Activated CD8-positive, alpha-beta T cell treated with anti-CD3 and anti-CD28 coated beads, Interleukin-2, amount 10 ng/mL, durations not matched to agents 7 days and 5 days (primary cell): ENCODE measurements at regions not wholly inside any gene's neighbourhood (a gene's known extent, or its start where the extent isn't known, plus 50 kb on each side); places are given as distances from the start of the nearest gene placed in this dataset.

Experiments
- ATAC-seq: fragments of 150-1000 bp; cut with Tn5 transposase; one replicate; pipeline ENCODE4 v1.10.0; 2021; ENCODE audit warnings: moderate library complexity
- CTCF ChIA-PET: fragments of 350-600 bp; sonication (Branson Sonifier 250); formaldehyde crosslinking; loops from one replicate; lab custom pipeline; 2021; ENCODE audit warnings: antibody characterized with exemption; lab: Charles Lee
- POLR2A ChIA-PET: fragments of 350-600 bp; sonication (Branson Sonifier 250); formaldehyde crosslinking; loops from one replicate; lab custom pipeline; 2021; ENCODE audit warnings: antibody characterized with exemption; lab: Charles Lee
- DNase-seq: peaks from one replicate; pipeline ENCODE4 v3.0.0-alpha.2; 2020
- H3K27ac Mint-ChIP-seq: one replicate; pipeline ENCODE4 v1.8.0; 2021; ENCODE audit warnings: mild to moderate bottlenecking, mixed read lengths
- H3K27me3 Mint-ChIP-seq: one replicate; pipeline ENCODE4 v1.8.0; 2021; ENCODE audit warnings: low read depth, mixed read lengths
- H3K36me3 Mint-ChIP-seq: one replicate; pipeline ENCODE4 v1.8.0; 2021; ENCODE audit warnings: low read depth, mixed read lengths
- H3K4me1 Mint-ChIP-seq: one replicate; pipeline ENCODE4 v1.8.0; 2021; ENCODE audit warnings: low read depth, mixed read lengths
- H3K4me3 Mint-ChIP-seq: one replicate; pipeline ENCODE4 v1.8.0; 2021; ENCODE audit warnings: mild to moderate bottlenecking, mixed read lengths
- H3K9me3 Mint-ChIP-seq: one replicate; pipeline ENCODE4 v1.8.0; 2022; ENCODE audit warnings: mixed read lengths; ENCODE audit not compliant: insufficient read depth

DNA sequence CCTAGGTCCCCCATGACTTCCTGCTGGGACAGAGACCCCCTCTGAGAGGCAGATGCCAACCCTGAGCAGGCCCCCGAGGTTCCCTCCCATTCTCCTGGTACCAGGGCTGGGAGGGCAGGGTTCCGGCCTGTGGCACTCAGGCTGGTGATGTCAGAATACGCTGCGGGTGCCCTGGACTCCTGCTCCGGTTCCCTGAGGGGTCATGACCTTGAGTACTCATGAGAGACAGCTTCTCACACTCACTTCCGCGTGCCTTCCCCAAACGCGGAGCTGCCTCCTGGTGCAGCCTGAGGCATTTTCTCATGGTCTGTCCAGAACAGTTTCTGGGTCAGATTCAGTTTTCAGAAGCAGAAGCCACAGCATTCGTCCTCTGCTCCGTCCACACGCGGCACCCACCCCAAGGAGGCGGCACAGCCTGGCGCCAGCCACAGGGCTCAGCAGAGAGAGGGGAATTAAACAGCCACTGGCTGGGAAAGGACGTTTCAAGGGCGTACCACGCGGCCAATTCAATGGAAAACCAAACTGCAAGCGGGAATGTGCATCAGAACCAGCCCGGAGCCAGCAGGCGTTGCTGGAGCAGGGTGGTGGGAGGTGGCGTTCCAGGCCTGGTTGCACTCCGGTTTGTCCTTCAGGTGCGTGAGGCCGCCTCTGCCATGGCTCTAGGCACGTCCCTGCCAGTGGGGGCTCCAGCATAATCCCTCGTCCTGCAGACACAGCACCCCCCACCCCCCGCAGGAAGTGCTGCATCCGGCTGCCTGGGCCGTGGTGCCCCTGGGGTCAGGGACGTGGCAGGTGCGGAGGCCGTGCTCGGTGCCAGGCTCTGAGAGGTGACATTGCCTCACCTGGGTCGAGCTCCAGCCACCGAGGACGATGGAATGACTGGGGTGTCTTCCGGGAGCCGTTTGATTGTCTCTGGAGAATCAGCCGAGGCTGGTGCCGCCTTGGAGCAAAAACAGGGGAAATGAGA lies 58.3 kb upstream of the BHLHE23 start:
- Mint-ChIP-seq H3K36me3 (no peaks in the 10 kb centered on the region), H3K4me1 (no peaks in the 10 kb centered on the region), H3K9me3 (no peaks in the 10 kb centered on the region), H3K4me3 (no peak overlapping the region), H3K27me3 (no peaks in the 10 kb centered on the region), H3K27ac (no peak overlapping the region)
- DNase-seq (no peak), ATAC-seq (no peak)
- ChIA-PET CTCF (no interaction called here), POLR2A (no interaction called here)

DNA sequence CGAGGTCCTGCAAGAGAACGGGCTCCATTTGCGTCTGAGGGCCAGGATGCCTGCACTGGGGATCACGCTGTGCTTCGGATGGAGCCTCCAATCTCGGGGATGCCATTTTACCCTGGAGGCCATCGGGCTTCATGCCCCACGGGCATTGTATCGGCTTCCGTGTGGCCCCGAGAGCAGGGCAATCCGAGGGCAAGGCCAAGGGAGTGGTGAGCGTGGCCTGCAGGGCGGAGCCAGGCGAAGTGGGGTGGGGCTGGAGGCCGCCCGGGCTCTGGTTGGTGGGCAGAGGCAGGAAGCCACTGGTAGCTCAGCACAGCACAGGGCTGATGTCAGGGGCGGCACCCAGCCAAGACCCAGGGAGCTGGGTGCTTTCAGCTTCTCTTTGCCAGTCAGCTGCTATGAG lies 57.5 kb upstream of the BHLHE23 start:
- no peaks in the 10 kb centered on the region for H3K36me3 Mint-ChIP-seq
- POLR2A ChIA-PET = no interaction called here
- no peaks in the 10 kb centered on the region for H3K4me1 Mint-ChIP-seq
- no peak overlapping the region for H3K4me3 Mint-ChIP-seq
- H3K27me3 Mint-ChIP-seq = no peaks in the 10 kb centered on the region
- ATAC-seq (no peak), DNase-seq (no peak)
- H3K27ac Mint-ChIP-seq = no peak overlapping the region
- CTCF ChIA-PET = no interaction called here
- H3K9me3 Mint-ChIP-seq = no peaks in the 10 kb centered on the region

DNA sequence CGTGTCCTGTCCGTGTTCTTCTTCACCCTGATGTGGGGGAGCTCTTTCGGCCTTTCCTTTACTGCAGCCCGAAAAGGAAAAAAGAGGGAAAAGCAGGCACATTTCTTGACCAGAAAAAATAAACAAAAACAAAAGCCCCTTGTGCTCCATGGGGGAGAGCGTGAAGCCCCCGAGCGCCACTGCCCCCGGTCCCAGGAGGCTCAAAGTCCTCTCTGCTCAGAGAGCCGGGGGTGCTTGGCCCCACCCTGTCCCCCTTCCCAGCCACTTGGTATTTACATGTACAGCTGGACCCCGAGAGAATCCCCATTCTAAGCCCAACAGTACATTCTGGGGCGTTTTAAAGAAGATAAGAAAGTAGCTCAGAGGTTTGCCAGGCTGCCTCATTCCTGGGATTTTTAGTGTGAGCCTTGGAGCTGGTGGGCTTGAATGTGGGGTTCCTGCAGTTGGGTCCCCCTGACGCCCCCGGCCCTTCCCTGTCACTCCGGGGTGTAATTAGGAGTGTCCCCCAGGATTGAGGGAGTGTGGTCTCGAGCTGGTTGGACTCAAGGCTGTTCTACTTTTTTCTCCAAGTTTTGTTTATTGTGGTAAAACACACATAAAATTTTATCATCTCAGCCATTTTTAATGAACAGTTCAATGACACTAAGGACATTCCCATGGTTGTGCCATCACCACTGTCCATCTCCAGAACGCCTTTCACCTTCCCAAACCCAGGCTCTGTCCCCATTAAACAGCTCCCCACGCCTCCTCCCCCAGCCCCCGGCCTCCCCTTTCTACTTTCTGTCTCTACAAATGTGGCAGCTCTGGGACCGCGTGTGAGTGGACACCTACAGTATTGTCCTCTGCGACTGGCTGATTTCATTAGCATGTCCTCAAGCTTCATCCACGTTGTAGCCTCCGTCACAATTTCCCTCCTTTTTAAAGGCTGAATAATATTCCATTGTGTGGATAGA lies 55.7 kb upstream of the BHLHE23 start:
- H3K27me3 Mint-ChIP-seq = no peaks in the 10 kb centered on the region
- POLR2A ChIA-PET = no interaction called here

DNA sequence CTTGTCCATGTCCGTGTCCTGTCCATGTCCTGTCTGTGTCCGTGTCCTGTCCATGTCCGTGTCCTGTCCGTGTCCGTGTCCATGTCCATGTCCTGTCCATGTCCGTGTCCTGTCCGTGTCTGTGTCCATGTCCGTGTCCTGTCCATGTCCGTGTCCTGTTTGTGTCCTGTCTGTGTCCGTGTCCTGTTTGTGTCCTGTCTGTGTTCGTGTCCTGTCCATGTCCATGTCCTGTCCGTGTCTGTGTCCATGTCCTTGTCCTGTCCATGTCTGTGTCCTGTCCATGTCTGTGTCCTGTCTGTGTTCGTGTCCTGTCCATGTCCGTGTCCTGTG lies 55.0 kb upstream of the BHLHE23 start:
- ATAC-seq = no peak
- Mint-ChIP-seq H3K4me3 (no peak overlapping the region), H3K27me3 (no peaks in the 10 kb centered on the region), H3K36me3 (no peaks in the 10 kb centered on the region), H3K4me1 (no peaks in the 10 kb centered on the region), H3K27ac (no peak overlapping the region), H3K9me3 (no peaks in the 10 kb centered on the region)
- ChIA-PET POLR2A (no interaction called here), CTCF (no interaction called here)
- no peak for DNase-seq

More for the DNA sequence above, 55.7 kb upstream of the BHLHE23 start:
- H3K9me3 Mint-ChIP-seq = no peaks in the 10 kb centered on the region
- DNase-seq (no peak), ATAC-seq (no peak)
- H3K4me3 Mint-ChIP-seq = no peak overlapping the region
- no peaks in the 10 kb centered on the region for H3K4me1 Mint-ChIP-seq
- no peak overlapping the region for H3K27ac Mint-ChIP-seq
- CTCF ChIA-PET = no interaction called here
- no peaks in the 10 kb centered on the region for H3K36me3 Mint-ChIP-seq

DNA sequence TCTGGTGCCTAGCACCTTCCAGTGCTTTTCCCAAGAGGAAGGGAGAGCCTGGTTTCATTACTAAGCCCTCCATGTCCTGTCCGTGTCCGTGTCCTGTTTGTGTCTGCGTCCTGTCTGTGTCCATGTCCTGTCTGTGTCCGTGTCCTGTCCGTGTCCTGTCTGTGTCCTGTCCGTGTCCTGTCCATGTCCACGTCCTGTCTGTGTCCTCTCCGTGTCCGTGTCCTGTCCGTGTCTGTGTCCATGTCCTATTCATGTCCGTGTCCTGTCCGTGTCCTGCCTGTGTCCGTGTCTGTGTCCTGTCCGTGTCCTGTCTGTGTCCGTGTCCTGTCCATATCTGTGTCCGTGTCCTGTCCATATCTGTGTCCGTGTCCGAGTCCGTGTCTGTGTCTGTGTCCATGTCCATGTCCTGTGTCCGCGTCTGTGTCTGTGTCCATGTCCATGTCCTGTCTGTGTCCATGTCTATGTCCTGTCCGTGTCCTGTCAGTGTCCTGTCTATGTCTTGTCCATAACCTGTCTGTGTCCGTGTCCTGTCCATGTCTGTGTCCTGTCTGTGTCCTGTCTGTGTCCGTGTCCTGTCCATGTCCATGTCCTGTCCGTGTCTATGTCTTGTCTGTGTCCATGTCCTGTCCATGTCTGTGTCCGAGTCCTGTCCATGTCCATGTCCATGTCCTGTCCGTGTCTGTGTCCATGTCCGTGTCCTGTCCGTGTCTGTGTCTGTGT lies 54.4 kb upstream of the BHLHE23 start:
- no peak for ATAC-seq
- Mint-ChIP-seq H3K4me1 (no peaks in the 10 kb centered on the region), H3K36me3 (no peaks in the 10 kb centered on the region), H3K27me3 (no peaks in the 10 kb centered on the region), H3K27ac (no peak overlapping the region), H3K4me3 (no peak overlapping the region), H3K9me3 (no peaks in the 10 kb centered on the region)
- POLR2A ChIA-PET = no interaction called here
- CTCF ChIA-PET = no interaction called here
- DNase-seq = no peak

GRCh38 chr20:63060057-63060991 lies 53.6 kb upstream of the BHLHE23 start:
- Mint-ChIP-seq H3K4me1 (no peaks in the 10 kb centered on the region), H3K27me3 (no peaks in the 10 kb centered on the region), H3K4me3 (no peak overlapping the region), H3K9me3 (no peaks in the 10 kb centered on the region), H3K36me3 (no peaks in the 10 kb centered on the region), H3K27ac (no peak overlapping the region)
- DNase-seq (no peak), ATAC-seq (no peak)
- POLR2A ChIA-PET = no interaction called here
- CTCF ChIA-PET = no interaction called here

DNA sequence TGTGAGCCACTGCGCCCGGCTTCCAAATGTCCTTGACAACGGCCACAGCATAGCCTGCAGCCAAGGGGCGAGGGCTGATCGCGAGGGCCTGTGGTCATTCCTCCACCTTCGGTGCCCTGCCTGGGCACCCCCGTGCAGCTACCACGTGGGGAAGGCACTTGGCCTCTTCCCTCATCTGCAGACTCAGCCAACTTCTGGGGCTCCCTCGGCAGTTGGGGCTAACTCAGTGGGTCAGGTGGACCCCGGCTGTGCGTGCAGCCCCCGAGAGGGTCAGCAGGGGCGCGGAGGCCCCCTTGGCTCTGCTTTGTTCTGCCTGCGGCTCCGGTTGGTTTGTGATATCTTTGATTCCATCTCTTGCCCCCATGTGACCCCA lies 52.9 kb upstream of the BHLHE23 start:
- Mint-ChIP-seq H3K36me3 (no peaks in the 10 kb centered on the region), H3K27me3 (no peaks in the 10 kb centered on the region), H3K27ac (no peak overlapping the region), H3K4me3 (no peak overlapping the region), H3K9me3 (no peaks in the 10 kb centered on the region), H3K4me1 (no peaks in the 10 kb centered on the region)
- DNase-seq (no peak), ATAC-seq (no peak)
- ChIA-PET POLR2A (no interaction called here), CTCF (no interaction called here)

DNA sequence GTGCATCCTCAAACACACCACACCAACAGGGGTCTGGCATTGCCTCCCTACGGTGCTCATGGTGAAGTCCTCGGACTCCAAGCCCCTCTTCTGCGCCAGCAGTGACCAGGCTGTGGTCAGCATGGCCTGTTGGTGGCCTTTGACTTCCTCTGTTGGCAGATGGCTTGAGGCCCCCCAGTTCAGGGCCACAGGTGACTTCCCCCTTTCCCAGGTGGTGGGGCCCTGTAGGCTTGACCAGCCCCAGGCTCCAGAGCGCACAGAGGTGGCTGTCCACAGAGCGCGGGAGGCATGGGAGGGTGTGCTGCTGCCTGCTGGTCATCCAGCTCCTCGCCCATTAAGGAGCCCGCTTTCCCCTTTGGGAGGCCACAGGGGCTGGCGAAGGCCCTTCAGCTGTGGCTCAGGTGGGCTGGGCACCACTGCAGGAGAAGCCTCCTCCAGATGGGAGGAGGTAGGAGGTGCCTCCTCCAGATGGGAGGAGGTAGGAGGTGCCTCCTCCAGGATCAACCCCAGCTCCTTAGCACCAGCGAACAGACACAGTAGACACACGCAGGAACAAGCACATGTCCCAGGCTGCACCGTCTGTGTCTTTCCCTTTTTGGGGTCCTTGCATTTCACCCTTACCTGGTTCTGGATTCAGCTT lies 52.1 kb upstream of the BHLHE23 start:
- ChIA-PET POLR2A (no interaction called here), CTCF (interaction anchor here (1.1 kb wide), 1 partner anchor 165 kb away, joined by 5 read pairs; no protein-coding TSS in a partner anchor)
- ATAC-seq = no peak
- no peak for DNase-seq
- no peaks in the 10 kb centered on the region for H3K9me3 Mint-ChIP-seq
- no peak overlapping the region for H3K4me3 Mint-ChIP-seq
- H3K27me3 Mint-ChIP-seq = no peaks in the 10 kb centered on the region
- H3K4me1 Mint-ChIP-seq = no peaks in the 10 kb centered on the region
- no peaks in the 10 kb centered on the region for H3K36me3 Mint-ChIP-seq
- H3K27ac Mint-ChIP-seq = no peak overlapping the region

DNA sequence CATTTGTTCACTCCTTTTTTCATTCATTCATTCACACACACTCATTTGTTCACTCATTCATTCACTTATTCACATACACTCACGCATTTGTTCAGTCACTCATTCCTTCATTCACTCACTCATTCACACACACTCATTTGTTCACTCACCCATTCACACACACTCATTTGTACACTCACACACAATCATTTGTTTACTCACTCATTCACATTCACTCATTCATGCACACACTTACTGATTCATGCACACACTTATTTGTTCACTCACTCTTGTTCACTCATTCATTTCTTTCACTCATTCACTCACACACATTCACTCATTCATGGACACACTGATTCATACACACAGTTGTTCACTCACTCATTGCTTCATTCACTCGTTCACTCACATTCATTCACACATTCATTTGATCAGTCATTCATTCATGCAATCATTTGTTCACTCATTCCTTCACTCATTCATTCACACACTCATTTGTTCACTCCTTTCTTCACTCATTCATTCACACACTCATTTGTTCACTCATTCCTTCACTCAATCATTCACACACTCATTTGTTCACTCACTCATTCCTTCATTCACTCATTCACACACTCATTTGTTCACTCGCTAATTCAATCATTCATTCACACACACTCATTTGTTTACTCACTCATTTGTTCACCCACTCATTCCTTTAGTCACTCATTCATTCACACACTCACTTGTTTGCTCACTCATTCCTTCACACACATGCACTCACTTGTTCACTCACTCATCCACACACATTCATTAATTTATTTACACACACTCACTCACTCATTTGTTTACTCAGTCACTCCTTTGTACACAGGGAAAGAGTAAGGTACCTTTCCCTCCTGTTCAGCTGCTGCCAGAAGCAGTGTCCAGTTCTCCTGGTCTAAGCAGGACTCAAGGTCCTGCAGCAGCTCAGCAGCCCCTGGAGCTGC lies 50.7 kb upstream of the BHLHE23 start:
- ChIA-PET POLR2A (no interaction called here), CTCF (interaction anchor here (0.7 to 1.1 kb wide), 2 partner anchors 123 to 166 kb away, joined by 3 to 5 read pairs; no protein-coding TSS in a partner anchor)
- Mint-ChIP-seq H3K27me3 (no peaks in the 10 kb centered on the region), H3K4me3 (no peak overlapping the region), H3K9me3 (no peaks in the 10 kb centered on the region), H3K36me3 (no peaks in the 10 kb centered on the region), H3K27ac (no peak overlapping the region), H3K4me1 (no peaks in the 10 kb centered on the region)
- ATAC-seq (no peak), DNase-seq (no peak)
